Parathyroid adenoma (tissue), 2 donors: ENCODE measurements at regions not wholly inside any gene's neighbourhood (a gene's known extent, or its start where the extent isn't known, plus 50 kb on each side); places are given as distances from the start of the nearest gene placed in this dataset.

Experiments used
- H2AFZ ChIP-seq: fragments of 300-600 bp; sonication (generic); one replicate; pipeline ENCODE4 v1.7.0; 2017; ENCODE audit warnings: antibody characterized with exemption, mild to moderate bottlenecking
- H3K27ac ChIP-seq: fragments of 300-600 bp; sonication (generic); one replicate; pipeline ENCODE4 v1.7.0; 2017
- H3K27me3 ChIP-seq: fragments of 300-600 bp; sonication (generic); one replicate; pipeline ENCODE4 v1.7.0; 2017; ENCODE audit warnings: low read length; ENCODE audit not compliant: control insufficient read depth, insufficient read depth
- H3K36me3 ChIP-seq: fragments of 300-600 bp; sonication (generic); one replicate; pipeline ENCODE4 v1.7.0; 2017; ENCODE audit warnings: low read length; ENCODE audit not compliant: control insufficient read depth, insufficient read depth
- H3K4me1 ChIP-seq: fragments of 300-600 bp; sonication (generic); one replicate; pipeline ENCODE4 v1.7.0; 2017; ENCODE audit warnings: control low read depth
- H3K4me2 ChIP-seq: fragments of 300-600 bp; sonication (generic); one replicate; pipeline ENCODE4 v1.7.0; 2017; ENCODE audit warnings: low read length
- H3K4me3 ChIP-seq: fragments of 300-600 bp; sonication (generic); one replicate; pipeline ENCODE4 v1.7.0; 2017; ENCODE audit warnings: low read depth, low read length
- H3K79me2 ChIP-seq: fragments of 300-600 bp; sonication (generic); one replicate; pipeline ENCODE4 v1.7.0; 2017; ENCODE audit warnings: control low read depth
- H3K9ac ChIP-seq: fragments of 300-600 bp; sonication (generic); one replicate; pipeline ENCODE4 v1.7.0; 2017; ENCODE audit warnings: mild to moderate bottlenecking
- H3K9me3 ChIP-seq: fragments of 300-600 bp; sonication (generic); one replicate; pipeline ENCODE4 v1.7.0; 2017; ENCODE audit warnings: low read length; ENCODE audit not compliant: control insufficient read depth
- CTCF ChIP-seq: fragments of 300-600 bp; sonication (generic); IDR thresholded peaks from one replicate; pipeline ENCODE4 v1.7.0; 2017; ENCODE audit warnings: antibody characterized with exemption, mild to moderate bottlenecking
- donor health status: primary hyperparathyroidism.

GRCh38 chrX:109952985-109953905 is 49.7 kb upstream of the TMEM164 start:
- Histone ChIP-seq H3K4me1 (no peaks in the 10 kb centered on the region), H3K27me3 (no peaks in the 10 kb centered on the region), H3K4me3 (no peak overlapping the region), H3K4me2 (no peak overlapping the region), H3K36me3 (no peaks in the 10 kb centered on the region), H2AFZ (no peak overlapping the region), H3K9me3 (no peaks in the 10 kb centered on the region), H3K79me2 (no peaks in the 10 kb centered on the region), H3K9ac (no peak overlapping the region), H3K27ac (no peak overlapping the region)
- no peak for TF ChIP-seq CTCF
